ENCODE measurements at regions not wholly inside any gene's neighbourhood (a gene's known extent, or its start where the extent isn't known, plus 50 kb on each side); places are given as distances from the start of the nearest gene placed in this dataset.
"Not testable (repeated sequence)": the region's sequence is repeated elsewhere in the genome, so short reads cannot be mapped to it uniquely, and the experiment has no call there.

DNA sequence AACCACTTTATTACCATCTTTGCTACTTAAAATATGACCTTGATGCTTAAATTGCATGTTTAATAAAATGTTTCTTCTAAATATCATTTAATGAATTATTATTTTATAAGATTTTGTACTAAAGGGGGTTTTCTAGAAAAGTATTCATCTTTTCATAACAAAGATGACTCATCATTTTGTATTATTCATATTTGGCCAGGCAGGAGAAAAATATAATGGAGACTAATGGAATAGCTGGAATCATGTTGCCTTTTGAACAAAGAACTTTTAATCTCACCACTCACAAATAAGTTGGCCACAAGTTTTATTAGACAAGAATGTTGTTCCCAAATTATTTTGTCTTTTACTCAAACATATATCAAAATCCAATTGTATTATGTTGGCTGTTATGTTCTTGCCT is 882.4 kb downstream of the DSC3 start:
- no peak for DNase-seq (ENCODE audit: low read depth)

DNA sequence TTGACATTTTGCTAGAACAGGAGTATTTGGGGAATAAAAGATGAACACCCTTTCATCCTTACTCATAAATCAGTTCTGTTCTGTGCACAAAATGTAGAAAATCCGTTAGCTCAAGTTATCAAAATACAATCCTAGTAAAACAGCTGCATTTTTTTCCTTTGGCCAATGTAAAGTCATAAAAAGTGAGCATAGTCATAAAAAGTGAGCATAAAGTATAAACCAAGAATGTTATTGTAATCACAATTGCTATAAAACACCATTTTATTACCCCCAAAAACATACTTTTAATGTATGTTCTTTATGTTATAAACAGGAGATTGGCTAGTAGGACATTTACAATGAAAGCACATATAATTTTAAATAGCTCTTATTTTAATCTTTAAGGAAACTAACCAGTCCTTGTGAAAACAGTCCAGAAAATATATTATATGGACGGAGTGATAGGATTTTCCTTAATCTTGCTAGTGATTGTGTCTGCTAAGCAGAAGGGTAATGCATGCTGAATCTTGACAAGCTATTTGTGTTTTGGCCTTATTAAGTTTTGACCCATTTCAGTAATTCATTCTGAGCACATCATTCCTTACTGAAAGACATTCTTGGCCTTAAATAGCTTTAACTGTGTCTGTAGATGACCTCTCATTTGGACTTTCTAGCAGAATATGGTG is 891.8 kb downstream of the DSC3 start:
- DNase-seq (ENCODE audit: low read depth), result no peak

DNA sequence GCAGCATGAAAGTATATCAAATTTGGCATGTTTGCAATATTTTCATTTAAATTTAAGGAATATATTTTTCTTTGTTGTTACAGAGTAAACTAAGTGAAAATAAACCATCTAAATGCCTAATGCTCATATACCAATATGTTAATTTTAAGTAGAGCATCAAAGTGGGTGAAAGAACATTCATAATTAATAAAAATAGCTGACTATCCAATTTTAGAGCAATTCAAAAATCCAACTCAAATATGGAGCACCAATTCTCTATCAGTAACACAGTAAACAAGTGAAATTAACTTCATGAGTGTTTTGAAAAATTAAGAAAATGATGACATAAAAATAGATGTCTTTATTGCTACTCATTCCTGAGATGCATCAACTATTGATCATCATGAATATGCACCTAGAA is 893.0 kb downstream of the DSC3 start:
- no peak for DNase-seq (ENCODE audit: low read depth)

DNA sequence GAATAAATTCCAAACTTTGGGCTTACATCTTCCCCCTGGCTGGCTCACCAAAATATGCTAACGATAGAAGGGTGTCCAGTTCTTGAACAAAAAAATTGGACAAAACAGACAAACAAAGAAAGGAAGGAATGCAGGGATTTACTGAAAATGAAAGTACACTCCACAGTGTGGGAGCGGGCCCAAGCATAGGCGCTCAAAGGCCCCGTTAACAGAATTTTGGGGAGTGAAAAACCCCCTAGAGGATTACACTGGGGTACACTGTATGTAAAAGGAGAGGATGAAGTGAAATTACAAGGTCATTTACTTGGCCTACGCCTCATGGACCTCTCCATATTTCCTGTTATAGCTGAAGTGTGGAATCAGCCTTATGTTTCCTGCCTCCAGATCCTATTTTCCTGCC is 899.7 kb downstream of the DSC3 start:
- no peak for DNase-seq (ENCODE audit: low read depth)

DNA sequence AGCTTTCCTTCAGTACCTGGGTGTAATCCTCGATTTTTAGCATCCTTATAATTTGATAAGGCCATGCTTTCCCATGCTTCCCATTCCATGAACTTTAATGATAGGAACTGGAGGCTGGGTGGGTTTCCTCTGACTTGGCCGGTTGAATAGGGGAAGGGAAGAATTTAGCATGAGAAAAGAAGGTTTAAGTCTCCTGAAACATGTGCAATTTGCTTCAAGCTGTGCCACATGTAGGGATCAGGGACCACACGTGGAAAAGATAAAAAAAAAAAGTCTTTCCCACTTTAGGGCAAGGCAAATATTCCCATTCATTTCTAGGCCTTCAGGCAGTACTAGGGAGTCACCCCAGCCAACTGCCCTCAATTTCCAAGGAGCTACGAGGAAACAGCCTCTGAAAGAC is 900.3 kb downstream of the DSC3 start:
- DNase-seq (ENCODE audit: low read depth), result no peak

DNA sequence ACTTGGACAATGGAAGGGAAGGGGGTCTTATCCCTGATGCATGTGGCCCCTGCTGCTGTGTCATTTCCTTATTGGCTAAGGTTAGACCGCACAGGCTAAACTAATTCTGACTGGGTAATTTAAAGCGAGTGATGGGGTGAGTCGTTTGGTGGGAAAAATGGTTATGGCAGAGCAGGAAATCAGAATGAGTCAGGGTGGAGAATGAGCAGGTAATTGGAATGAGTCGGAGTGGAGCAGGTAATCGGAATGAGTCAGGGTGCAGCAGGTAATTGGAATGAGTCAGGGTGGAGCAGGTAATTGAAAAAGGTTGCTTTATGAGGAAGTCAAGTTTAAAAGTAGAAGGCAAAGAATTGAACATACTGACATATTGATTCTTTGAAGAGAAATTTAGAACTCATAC is 901.0 kb downstream of the DSC3 start:
- not testable (repeated sequence) for DNase-seq (ENCODE audit: low read depth)

DNA sequence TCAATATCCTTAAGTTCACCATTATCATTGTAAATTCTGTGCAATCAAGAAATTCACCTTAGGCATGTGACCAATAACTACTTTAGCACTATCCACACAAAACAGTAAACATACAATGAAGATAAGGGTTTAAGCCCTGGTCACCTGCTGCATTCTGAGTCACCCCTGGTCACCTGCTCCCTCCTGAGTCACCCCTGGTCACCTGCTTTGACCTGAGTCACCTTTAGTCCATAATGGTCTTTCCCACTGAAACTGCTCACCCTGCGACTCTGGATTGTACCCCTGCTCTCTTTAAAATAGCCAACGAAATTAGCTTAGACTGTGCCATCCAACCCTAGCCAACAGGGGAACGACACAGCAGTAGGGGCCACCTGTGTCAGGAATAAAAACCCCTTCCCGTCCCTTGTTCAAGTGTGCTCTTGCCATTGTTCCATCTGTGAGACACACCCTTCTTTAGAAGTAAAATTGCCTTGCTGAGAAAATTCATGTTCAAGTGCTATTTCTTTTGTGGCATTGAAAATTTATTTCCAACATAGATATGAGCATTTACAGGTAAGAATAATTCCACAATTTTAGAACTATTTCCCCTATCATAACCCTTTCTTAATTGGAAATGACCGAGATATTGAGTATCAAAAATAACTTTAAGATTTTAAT is 902.8 kb downstream of the DSC3 start:
- DNase-seq (ENCODE audit: low read depth), result no peak

DNA sequence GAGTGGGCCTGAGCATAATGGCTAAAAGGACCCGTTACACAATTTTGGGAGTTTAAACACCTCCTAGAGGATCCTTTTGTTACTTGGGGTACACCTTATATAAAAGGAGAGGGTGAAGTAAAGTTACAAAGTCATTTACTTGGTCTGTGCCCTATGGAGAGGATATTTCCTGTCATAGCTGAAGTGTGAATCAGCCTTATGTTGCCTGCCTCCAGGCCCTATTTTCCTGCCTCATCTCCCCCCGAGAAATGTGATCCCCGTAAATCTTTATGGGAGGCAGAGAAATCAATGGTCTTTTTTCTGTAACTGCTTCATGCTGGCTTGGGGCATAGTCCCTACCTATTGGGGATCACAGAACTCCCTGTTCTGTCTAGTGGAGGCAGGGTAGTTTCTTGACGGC is 906.6 kb downstream of the DSC3 start:
- DNase-seq (ENCODE audit: low read depth), result no peak

DNA sequence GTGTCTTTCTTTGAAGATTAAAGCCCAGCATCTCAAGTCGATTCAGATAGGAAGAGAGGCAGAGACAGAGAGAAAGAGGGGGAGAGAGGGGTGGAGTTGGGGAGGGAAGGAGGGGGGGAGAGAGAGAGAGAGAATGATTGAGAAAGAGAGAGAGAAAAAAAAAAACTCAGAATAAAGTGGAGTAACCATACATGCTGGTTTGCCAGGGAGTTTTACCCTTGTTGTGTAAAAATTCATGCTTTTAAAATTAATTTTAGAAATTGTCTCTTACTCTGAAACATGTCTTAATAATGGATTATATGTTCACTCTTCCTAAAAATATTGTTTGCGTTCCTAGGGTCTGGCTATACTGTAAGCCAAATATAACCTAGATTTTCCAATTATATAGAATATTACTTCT is 908.5 kb downstream of the DSC3 start:
- no peak for DNase-seq (ENCODE audit: low read depth)

DNA sequence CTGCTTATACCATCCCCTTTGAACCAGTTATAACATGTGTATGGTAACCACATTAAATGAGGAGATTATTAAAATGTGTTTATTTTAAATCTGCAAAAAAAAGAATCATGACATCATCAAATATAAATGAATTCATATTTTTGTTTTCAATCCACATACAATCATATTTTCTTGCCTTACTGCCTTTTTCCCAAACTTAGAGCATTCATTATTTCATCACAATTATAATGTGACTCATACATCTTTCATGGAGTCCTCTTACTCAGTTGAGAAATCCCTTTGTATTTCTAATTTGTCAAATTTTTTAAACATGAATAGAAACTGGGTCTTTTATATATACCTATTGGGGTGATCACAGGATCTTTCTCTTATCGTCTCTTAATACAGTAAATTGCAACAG is 909.6 kb downstream of the DSC3 start:
- DNase-seq (ENCODE audit: low read depth), result no peak

DNA sequence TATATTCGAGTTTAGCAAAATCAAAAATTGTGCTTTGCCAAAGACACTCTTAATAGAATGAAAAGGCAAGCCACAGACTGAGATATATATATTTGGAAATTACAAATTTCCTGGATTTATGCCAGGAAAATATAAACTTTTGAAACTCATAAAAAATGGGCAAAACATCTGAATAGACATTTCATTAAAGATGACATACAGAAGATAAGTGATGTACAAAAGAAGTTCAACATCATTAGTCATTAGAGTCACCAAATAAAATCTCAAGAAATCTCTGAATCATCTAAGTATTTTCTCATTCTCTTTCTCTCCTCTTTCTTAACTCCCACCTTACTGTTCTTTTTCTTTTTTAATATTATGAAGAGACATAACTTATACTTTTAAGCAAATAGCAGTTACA is 921.1 kb downstream of the DSC3 start:
- no peak for DNase-seq (ENCODE audit: low read depth)

DNA sequence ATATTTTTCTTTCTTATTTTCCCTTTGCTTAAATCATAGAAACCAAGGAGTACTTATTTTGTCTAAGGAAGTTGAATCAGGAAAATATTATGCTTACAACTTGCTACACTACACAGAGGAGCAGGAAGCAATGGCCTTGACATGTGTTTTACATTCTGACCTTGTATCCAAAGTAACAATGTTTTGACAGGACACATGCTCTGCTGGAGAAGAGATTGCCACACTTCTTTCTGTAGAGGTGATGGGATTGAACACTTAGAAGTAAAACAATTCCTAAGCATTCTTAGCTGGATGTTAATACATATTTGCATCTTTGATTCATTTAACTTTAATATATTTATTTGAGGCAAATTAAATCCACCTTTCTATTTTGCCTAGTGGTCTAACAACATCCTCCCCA is 929.1 kb downstream of the DSC3 start:
- DNase-seq (ENCODE audit: low read depth), result no peak

DNA sequence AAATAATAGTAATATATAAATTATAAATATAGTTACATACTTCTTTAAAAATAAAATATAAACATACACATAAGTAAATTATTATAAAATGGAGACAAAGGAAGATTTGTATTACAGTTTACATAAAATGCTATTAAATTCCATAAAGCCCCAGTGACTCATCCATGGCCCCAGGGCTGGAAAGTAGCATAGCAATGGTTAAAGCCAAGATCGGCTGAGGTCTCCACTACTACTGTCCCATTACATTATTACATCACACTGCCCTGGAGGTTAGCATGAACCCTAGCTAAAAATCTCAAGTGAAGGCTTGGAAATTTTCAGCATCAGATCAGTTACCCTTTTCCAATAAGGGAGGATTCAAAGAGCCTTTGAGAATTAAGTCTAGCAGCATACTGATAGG is 936.2 kb downstream of the DSC3 start:
- no peak for DNase-seq (ENCODE audit: low read depth)

DNA sequence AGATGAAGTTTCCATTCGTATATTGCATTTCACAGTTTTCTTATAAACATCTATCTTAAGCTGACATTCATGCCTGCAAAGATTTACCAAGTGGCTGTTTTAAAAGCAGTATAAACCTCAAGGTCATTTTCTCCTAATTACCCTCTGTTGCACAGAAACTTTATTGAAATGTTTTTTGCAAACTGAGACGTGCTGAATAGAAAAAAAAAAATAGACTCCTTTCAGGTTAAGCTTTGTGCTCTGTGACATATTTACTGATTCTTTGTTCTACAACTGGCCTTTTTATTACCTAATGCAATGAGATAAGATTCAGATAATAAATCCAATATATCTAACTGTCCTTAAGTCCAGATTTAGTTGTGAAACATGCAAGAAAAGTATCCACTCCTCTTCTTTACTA is 938.7 kb downstream of the DSC3 start:
- no peak for DNase-seq (ENCODE audit: low read depth)

DNA sequence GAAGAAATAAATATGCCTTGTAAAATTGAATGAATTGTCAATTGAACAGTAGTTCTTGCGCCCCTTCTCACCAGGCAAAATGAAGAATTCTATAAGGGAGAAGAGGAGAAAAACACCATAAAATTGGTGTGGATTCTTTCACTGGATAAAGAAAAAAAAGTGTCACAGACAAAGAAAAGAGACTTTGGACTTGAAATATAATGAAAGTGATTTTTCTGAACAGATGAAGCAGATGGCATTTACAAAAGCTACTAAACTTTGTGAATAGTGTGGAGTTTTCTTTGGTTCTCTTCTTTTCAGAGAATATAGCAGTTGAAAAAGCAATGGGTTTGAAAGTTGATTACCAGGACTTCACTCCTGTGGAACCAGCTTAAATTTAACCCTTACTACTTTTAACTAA is 945.7 kb downstream of the DSC3 start:
- no peak for DNase-seq (ENCODE audit: low read depth)

DNA sequence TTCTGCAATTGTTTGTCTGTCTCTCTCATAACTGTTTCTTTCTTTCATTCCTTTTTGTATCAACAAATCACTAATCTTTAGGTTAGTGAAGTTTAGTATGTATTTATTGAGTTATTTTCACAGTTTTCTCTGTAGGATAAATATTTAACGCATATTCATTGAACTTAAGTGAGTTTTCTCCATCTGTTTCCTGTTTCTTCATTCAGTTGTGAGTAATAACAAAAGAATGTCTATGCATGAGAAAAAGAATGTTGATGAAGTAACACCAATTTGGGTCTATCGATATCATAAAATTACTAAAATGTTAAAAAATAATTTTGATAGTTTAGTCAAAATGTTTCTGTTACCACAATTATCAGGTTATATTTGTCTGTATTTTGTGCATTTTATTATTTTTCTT is 948.0 kb downstream of the DSC3 start:
- no peak for DNase-seq (ENCODE audit: low read depth)

DNA sequence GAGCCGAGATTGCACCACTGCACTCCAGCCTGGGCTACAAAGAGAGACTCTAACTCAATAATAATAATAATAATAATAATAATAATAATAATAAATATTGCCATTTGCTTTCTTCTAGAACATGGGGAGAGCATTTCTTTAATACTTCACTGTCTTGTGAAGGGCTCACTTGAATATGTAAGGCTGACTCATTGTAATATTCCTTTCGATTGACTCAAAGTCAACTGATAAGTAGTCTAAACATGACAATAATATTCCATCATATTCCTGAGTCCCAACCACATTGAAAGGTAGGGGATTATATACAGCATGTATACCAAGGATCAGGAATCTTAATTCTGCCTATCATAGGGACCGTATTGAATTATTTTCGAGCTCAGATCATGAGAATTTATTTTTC is 949.2 kb downstream of the DSC3 start:
- no peak for DNase-seq (ENCODE audit: low read depth)

DNA sequence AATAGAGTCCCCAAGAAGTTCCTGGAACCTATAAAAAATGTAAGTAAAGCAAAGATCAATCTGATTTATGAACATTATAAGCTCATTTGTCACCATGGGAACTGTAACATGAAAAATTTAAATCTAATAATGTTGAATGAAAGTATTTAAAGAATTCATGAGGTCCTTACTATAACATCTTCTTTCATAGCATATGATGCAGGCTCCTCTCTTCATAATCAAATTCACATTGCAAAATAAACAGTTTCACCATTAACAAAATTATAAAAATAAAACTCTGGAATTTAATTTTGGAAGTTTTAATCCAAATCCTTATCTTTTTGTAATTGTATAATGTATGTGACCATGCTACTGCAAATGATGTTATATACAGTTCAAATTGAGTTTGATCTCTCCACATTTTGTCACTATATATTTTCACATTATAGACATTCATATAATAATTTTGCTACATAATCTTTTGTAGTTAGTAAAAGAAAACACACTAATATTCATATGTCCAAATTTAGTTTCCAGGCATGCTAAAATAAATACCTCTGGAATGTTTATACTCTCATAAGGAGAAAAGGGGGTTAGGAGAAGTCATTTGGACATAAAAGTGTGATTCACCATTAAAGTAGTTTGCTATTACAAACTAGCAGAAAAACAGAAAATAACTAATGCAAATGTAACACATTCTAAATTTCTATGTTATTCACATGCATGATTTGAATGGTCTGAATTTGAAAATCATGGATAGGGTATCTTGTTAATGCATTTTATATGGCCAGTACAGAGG is 954.1 kb downstream of the DSC3 start:
- DNase-seq (ENCODE audit: low read depth), result no peak

DNA sequence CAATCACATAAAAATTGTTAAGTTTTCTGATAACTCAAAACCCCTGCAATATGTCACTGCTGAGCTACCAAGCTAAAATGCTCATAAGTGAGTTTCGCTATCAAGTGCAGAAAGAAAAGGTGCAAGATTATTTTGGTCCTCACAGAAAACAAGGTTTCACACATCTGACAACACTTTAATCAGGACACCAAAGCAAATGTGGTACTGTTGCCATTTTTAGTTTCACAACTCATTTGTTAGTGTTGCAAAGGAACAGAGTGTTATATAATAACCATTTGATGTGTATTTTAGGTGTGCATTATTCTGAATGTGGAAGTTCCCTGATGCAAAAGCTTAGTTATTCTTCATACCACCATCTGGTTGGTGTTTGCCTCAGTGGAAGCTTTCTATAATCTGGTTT is 956.2 kb downstream of the DSC3 start:
- no peak for DNase-seq (ENCODE audit: low read depth)

DNA sequence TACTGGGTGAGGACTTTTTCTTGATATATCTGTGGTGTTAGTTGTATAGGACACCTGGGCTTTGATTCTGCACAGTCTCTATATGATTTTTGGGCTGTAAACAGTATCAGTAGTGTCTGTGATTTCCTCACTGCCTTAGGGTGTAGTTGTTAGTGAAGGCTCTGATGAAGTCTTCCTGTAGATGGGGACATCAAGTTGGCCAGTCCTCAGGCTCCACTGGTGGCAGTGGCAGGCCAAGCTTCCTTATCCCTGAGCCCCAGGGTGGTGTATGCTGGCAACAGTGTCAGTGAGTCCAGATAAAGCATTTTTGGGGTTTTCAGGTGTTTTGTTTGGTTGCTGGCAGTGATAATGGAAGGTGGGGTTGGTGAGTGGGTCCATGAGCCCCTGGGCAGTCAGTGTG is 961.4 kb downstream of the DSC3 start:
- DNase-seq (ENCODE audit: low read depth), result no peak

DNA sequence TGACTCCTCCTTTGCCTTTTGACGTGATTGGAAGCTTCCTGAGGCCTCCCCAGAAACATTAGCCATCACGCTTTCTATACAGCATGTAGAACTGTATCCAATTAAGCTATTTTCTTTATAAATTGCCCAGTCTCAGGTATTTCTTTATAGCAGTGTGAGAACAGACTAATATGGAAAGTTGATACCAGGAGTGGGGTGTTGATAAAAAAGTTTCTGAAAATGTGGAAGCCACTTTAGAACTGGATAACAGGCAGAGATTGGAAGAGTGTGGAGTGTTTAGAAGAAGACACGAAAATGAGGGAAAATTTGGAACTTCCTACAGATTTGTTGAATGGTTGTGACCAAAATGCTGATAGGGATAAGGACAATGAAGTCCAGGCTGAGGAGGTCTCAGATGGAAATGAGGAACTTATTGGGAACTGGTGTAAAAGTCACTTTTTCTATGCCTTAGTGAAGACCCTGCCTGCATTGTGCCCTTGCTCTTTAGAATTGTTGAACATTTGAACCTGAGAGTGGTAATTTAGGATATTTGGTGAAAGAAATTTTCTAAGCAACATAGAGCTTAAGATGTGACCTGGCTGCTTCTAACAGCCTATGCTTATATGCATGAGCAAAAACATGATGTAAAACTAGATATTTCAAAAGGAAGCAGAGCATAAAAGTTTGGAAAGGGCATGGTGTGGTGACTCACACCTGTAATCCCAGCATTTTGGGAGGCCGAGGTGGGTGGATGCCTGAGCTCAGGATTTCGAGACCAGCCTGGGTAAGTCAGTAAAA is 969.7 kb downstream of the DSC3 start:
- no peak for DNase-seq (ENCODE audit: low read depth)

DNA sequence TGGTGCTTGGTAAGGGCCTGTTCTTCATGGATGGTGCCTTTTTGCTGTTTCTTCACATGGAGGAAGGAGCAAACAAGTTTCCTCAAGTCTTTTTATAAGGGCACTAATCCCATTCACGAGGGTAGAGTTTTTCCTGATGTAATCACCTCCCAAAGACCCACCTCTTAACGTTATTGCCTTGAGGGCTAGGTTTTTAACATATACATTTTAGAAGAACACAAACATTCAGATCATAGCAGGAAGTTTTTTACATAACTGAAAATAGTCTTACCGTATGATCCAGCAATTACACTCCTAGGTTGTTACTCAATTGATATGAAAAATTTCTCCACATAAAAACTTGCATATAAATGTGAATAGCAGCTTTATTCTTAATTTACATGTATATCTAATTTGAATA is 976.3 kb downstream of the DSC3 start:
- no peak for DNase-seq (ENCODE audit: low read depth)

DNA sequence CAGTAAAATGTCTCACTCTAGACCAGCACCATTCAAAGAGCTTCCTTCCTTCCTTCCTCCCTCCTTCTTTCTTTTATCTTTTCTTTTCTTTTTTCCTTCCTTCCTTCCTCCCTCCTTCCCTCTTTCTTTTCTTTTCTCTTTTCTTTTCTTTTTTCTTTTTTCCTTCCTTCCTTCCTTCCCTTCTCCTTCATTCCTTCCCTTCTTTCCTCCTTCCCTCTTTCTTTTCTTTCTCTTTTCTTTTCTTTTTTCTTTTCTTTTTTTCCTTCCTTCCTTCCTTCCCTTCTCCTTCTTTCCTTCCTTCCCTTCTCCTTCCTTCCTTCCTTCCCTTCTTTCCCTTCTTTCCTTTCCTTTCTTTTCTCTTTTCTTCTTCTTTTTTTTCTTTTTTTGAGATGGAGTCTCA is 985.1 kb downstream of the DSC3 start:
- DNase-seq (ENCODE audit: low read depth), result no peak
